Anterior cingulate cortex (tissue), 58 donors: ENCODE measurements at regions not wholly inside any gene's neighbourhood (a gene's known extent, or its start where the extent isn't known, plus 50 kb on each side); places are given as distances from the start of the nearest gene placed in this dataset.
"Not testable (repeated sequence)": the region's sequence is repeated elsewhere in the genome, so short reads cannot be mapped to it uniquely, and the experiment has no call there.

Experiments used
- DNase-seq, 58 donors: peaks; one replicate each; lab custom pipeline; 2025; lab: John Stamatoyannopoulos, UW

GRCh38 chr12:5163661-5164060 lies 120.0 kb downstream of the KCNA5 start:
- DNase-seq: no peak

DNA sequence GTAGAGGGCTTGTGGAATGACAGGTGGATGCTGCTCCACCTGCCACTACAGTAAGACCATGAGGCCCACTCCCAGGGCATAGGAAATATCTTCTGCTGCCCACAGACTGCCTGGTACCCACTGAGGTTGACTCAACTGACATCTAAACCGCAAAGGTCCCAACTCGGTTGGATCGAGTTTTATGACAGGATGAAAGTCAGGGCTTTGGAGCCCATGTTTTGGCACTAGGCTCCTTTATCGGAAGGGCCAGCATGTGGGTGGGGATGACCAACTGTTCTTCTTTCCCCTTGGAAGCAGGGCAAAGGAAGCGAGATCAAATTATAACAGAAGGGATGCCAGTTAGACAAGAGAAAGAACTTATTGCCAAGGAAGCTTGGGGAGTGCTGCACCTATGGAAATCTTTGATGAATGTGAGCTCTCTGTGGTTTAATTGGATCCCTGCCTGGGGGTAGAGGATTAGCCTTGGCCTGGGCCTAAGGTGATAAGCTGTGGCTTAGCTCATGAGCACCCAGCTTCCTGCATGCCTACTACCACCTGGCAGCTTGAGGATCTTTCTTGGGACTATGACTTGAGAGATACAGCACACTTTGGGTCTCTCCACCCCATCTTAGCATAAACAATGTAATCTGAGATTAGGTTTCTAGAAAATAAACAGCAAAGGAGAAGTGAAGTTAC lies 121.8 kb downstream of the KCNA5 start:
- DNase-seq: no peak

DNA sequence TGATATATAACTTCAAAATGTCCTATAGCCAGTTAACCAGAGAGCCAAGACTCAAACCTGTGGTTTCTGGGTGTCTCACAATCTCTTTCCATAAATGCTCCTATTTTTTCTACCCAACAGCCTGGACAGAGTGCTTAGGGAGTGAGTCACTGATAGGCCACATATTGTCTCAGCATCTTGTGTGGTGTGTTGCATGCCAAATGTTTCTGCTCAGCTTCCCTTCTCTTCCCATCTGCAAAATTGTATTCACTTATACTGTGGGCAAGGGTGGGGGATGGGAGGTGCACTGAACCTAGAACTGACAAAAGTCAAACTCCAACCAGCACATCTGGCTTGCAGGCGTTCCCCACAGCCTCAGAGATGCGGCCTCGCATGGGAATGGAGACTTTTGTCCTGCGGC lies 123.3 kb downstream of the KCNA5 start:
- DNase-seq: peak in 1 of 58 donors; percentile 3

GRCh38 chr12:5168148-5168547 lies 124.5 kb downstream of the KCNA5 start:
- no peak for DNase-seq

DNA sequence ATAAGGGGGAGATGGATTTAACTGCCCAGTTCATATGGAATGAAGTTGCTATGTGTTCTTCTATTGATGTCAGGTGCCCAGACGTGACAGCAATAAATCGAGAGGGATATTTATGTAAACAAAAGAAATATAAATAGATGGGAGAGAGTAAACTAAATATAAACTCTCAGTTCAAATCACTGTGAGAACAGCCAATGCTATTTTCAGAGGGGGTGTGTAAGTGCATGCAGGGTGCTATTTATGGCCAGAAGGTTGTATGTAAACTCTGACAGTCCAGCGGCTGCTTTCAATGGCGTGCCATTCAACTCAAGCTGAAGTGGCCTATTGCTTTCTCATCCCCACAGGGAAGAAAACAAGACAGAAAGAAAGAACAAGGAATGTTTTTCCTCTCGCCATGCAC lies 127.2 kb downstream of the KCNA5 start:
- no peak for DNase-seq

GRCh38 chr12:5171701-5172100 lies 128.0 kb downstream of the KCNA5 start:
- DNase-seq: peak in 6 of 58 donors; percentile 1 to 37 (median 12)

DNA sequence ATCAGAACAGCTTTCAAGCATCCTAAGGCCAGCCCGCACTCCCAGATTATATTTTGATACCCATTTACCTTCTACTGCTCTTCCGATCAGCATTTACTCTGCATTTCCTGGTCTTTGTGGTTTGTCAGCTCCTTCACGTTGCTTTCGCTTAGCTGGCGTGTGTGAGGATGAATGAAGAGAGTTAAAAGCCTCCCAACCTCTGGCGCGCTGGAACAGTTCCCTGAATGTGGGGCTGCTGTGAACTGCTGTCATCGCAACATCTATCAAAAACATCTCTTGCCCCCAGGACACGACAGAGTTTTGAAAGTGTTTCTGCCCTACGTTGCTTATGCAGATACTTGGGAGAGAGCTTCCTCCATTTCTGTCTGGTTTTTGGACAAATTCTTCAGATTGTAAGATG lies 129.2 kb downstream of the KCNA5 start:
- no peak for DNase-seq

- DNase-seq: no peak
Observed at GRCh38 chr12:5173511-5174011, 129.9 kb downstream of the KCNA5 start.

DNA sequence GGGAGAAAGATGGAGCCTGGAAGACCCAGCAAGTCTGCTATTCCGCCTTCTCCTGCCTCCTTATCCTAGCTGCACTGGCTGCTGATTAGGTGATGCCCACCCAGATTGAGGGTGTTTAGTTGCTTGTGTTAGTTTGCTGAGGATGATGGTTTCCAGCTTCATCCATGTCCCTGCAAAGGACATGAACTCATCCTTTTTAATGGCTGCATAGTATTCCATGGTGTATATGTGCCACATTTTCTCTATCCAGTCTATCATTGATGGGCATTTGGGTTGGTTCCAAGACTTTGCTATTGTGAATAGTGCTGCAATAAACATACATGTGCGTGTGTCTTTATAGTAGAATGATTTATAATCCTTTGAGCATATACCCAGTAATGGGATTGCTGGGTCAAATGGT lies 131.7 kb downstream of the KCNA5 start:
- not testable (repeated sequence) for DNase-seq

DNA sequence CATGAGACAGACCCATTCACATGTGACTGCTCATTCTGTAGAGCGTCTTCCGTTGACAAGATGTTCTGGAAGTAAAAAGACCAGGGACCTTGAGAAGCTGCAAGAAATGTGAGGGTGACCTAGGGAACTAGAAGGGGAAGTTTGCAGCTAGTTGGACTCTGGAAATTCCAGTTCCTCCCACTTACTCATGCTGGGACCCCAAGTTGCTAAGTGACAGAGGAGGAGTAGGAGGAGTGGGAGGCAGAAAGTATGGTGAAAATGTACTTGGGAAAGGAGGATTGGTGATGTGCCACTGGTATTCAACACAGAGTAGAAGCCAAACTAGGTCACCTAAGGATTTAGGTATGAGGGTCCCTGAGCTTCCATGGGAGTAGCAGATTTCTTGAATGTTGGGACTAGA lies 132.4 kb downstream of the KCNA5 start:
- no peak for DNase-seq

DNA sequence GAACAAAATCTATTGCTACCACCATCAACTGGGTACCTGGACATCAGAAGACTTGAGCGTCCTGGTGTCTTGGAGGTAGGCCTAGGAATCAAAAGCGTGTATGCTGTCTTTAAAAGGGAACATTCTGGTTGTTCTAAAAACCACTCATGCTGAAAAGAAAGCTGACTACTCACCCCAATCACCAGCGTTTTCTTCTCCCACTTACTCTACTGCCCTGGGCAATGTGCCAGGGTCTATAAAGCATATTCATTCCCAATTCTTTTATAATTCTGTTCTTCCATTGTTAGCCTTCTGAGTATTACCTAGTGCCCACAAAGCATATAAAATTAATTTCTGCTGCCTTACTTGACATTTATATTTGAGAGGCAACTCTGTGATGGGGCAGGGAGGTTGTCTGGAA lies 133.4 kb downstream of the KCNA5 start:
- DNase-seq: no peak

GRCh38 chr12:5177731-5178130 lies 134.1 kb downstream of the KCNA5 start:
- DNase-seq: no peak

GRCh38 chr12:5178571-5178970 lies 134.9 kb downstream of the KCNA5 start:
- no peak for DNase-seq

DNA sequence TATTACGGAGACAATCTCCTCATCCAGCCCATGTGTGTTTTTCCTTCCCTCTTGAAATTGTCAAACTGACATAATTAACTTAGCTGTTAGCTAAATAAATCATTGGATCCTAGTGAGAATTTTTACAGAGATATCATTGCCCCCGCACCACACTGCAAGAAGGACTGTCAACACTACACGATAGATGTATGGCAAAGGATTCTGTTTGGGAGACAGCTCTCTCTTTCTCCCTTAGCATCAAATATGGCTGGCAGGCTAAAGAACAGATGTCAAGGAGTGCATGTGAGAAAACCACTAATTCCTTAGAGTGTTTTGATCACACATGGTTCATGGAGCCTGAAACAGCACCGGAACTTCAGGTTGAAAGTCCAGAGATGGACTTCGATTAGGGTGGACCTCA lies 136.8 kb downstream of the KCNA5 start:
- DNase-seq: peak in 3 of 58 donors; percentile 6 to 13 (median 12)

DNA sequence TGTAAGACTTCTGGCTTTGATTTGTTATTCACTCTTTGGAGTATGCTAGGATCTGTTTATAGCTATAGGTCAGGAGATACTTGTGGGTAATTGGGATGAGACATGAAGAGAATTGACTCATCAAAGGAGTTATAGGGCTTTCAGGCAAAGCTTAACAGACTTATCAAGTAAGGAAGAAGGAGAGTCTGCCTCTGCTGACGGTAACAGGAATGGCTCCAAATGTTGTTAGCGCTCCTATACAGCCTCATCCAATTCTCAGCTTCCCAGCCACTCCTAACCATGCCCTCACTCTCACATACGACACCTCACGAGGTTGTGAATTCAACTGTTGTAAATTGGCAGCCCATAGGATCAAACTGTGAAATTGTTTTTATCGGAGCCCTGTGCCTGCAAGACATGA lies 140.5 kb downstream of the KCNA5 start:
- DNase-seq: no peak

DNA sequence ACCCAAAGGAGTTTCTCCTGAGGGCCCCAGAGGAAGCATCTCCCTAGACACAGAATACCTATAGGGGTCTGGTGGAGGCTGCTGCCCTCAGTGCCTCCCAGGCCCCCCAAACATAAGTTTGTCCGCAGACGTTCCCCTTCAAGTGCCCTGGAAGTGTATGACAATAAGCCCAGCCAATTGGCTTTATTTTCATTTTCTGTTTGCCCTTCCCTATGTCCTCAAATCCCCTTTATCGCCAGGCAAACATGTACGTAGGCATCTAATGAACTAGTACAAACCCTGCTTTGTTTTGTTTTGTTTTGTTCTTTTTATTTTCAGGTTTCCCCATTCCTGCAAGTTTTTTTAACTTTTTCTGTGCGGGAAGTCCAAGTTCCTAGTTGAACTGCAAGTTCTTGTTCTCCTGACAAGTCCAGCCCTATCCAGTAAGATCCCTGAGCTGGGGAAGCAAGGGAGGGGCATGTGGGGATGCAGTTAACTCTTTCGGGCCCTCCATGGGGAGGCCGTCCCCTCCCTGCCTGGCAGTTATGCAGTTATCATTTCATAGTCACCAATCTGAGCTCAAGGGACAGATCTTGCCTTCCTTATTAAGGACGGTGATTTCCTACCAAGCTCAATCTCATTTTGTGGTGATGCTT lies 141.9 kb downstream of the KCNA5 start:
- no peak for DNase-seq

DNA sequence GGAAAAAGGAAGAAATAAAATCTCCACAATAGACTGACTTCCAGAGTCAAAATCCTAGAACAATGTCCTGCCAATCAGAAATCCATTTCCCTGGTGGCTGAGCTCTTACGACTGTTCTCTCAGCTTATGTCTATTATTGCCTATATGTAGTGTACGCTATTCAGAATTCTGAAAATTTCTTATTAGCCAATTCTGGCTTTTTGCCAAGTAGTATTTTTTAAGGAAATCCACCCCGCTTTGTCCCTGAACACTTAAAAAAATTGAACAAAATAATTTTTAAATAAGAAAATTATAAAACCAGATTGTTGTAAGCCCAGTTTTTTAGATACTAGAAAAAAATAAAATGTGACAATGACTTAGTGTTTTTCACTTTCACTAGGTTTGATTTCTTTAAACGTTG lies 143.0 kb downstream of the KCNA5 start:
- no peak for DNase-seq

GRCh38 chr12:5187136-5187535 lies 143.5 kb downstream of the KCNA5 start:
- DNase-seq: no peak

DNA sequence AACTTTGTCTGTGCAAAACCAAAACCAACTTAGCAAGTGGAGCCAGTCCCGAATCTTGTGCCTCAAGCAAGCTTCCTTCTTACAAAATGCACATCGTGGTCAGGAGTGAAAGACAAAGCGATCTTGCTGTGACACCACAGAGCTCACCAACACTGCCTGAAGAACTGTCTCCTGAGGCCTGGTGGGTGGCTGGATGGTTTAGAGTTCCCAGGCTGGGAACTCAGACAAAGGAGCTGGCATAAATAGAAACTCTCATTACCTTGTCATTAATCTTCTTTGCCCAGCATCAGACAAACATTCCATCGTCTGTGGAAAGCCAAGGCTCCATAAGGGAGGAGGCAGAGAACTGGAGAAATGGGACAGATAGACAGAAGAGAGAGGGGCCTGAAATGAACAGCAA lies 144.8 kb downstream of the KCNA5 start:
- DNase-seq: no peak

DNA sequence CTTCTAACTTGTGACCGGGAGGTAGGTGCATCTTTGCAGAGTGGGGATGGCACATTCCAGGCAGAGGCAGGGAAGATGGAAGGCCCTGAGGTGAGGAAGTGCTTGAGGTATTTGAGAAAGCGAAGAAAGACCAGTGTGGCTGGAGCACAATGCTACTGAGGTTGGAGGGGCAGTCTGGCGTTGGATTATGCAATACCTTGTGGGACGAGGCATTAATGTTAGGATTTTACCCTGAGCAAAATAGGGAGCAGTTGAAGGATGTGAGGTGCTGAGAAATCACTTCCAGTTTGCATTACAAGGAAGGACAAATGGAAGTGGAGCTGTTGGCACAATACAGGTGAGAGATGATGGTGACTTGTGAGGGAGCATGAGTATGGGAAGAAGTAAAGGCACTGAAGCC lies 145.5 kb downstream of the KCNA5 start:
- no peak for DNase-seq

DNA sequence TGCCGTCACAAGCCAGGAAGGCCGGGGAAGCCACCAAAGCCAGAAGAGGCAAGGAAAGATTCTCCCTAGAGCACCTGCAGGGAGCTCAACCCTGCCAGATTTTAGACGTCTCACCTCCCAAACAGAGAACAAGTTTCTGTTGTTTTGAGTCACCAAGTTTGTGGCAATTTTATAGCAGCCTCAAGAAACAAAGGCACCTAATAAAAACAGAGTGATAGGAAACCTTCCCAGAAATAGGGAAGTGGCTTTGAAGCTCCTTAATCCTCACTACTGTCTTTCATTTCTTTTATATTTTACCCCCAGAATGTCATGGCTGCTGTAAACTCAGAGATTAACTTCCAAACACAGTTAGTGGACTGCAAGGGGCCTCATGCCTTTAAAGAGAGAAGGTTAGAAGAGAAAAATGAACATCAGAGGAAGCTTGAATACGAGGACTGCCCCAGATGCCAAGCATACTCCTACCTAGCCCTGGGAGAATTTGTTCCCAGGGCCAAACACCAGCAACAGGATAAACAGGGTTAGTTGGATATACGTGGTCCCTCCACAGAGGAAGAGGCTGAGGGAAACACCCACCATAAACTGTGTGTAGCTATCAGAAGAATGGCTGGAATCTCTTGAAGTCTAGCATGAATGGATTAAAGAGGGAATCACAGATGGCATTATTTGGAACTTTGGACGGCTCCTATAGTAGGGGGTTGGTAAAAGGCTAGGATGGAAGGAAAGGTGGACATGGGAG lies 148.3 kb downstream of the KCNA5 start:
- DNase-seq: no peak

DNA sequence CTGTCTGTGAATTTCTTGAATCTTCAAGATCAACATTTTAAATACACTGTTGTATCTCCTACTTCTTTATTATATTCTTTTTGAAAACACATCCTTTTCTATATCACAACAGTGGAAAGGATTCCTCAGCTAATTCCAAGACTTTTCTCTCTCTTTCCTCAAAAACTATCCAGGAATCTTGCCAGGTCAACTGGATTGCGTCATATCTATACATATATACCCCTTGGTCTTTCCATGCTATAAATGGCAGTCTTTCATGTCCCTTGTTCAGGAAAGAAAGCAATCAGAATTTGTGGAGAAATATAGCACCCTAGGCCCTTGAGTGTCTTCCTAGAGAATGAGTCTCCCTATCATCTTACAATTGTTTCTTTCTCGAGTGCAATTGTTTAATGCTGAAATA lies 149.0 kb downstream of the KCNA5 start:
- no peak for DNase-seq
